ENCODE measurements at regions not wholly inside any gene's neighbourhood (a gene's known extent, or its start where the extent isn't known, plus 50 kb on each side); places are given as distances from the start of the nearest gene placed in this dataset.

- Histone ChIP-seq H3K27ac (ENCODE audit: extremely low read depth, low read depth, low read length) (no peak overlapping the region), H3K27me3 (ENCODE audit: control insufficient read depth in 2 of 2, insufficient read depth in 2 of 2, low read length in 2 of 2) (no peaks in the 10 kb centered on the region), H3K4me3 (no peak overlapping the region), H3K9me3 (replicated peaks; ENCODE audit: control insufficient read depth, insufficient read depth, low read depth, low read length) (no peaks in the 10 kb centered on the region), H3K9ac (ENCODE audit: insufficient read depth in 1 of 2, low read depth in 2 of 2, low read length in 2 of 2) (no peak overlapping the region), H2AFZ (ENCODE audit: low read depth, low read length) (no peak overlapping the region; the same call in 1 of the 2 replicates), H3K9me1 (ENCODE audit: control insufficient read depth, insufficient read depth, low read length) (no peaks in the 10 kb centered on the region), H3K36me3 (ENCODE audit: control insufficient read depth, insufficient read depth, low read length) (no peaks in the 10 kb centered on the region), H4K20me1 (replicated peaks; ENCODE audit: control insufficient read depth, insufficient read depth, low read length) (no peaks in the 10 kb centered on the region), H3K4me2 (ENCODE audit: insufficient read depth, low read length) (no peak overlapping the region), H3K79me2 (ENCODE audit: control insufficient read depth, insufficient read depth, low read length) (no peaks in the 10 kb centered on the region), H3K4me1 (replicated peaks in 1 of 2; ENCODE audit: control insufficient read depth in 2 of 2, insufficient read depth in 2 of 2, low read length in 2 of 2) (no peaks in the 10 kb centered on the region)
- 73% methylated on average over 4 of the region's 4 CpGs for WGBS (ENCODE audit: insufficient coverage, low coverage, missing lambda C conversion rate)
- DNase-seq (ENCODE audit: extremely low read depth in 1 of 4, low spot score in 3 of 4) (peak in 1 of 4 experiments; percentile 33), FAIRE-seq (no peak), ATAC-seq (0 out of 3 replicates have a peak, but pooled peaks have one; percentile 25)
- ChIA-PET POLR2A (no interaction called here), CTCF (ENCODE audit: low intra/inter-chr PET ratio) (no interaction called here)
- intact Hi-C loops (cut with micrococcal nuclease) (no loop called here), in situ Hi-C loops (cut with MboI) (no loop called here)
- 0 out of 2 replicates have a peak, but pooled peaks have one; percentile 6 for TF ChIP-seq CEBPB (tag; IDR thresholded peaks at IDR 0.05)
- TF ChIP-seq CHD4 (IDR thresholded peaks at IDR 0.05; ENCODE audit: insufficient read depth, insufficient replicate concordance, low read depth, low read length, poor library complexity, severe bottlenecking) = no peak
- peak; percentile 57; the same call in 1 of the 2 replicates for TF ChIP-seq SOX6 (IDR thresholded peaks at IDR 0.05)
- peak; percentile 26; the same call in 1 of the 2 replicates for TF ChIP-seq TCF3 (CRISPR knock-in tag; IDR thresholded peaks at IDR 0.05)
- TF ChIP-seq TCF7L2 (IDR thresholded peaks at IDR 0.05; ENCODE audit: low read depth, low read length) = no peak
- TF ChIP-seq FOSL1 (tag; conservative IDR thresholded peaks at IDR 0.05) = peak; percentile 57
- TF ChIP-seq ZNF512 (tag; IDR thresholded peaks at IDR 0.05) = no peak
- TF ChIP-seq LEF1 (IDR thresholded peaks at IDR 0.05) = no peak
- TF ChIP-seq CEBPG (CRISPR knock-in tag; IDR thresholded peaks at IDR 0.05) = no peak
- TF ChIP-seq CEBPG (tag; conservative IDR thresholded peaks at IDR 0.05 in 1 of 2, IDR thresholded peaks at IDR 0.05 in 1 of 2) = peak in 1 of 2 experiments; percentile 55; a peak in 2 of 4 replicates
- no peak for TF ChIP-seq KHSRP (IDR thresholded peaks at IDR 0.05)
- BruUV-seq (replicated peaks) = no TSS peak
Measured at GRCh38 chr6:126180585-126180984, 159.3 kb upstream of the CENPW start.
